NCI-H2107 treated with DMSO at 0.1 percent for 48 hours (cell line): ENCODE measurements at regions not wholly inside any gene's neighbourhood (a gene's known extent, or its start where the extent isn't known, plus 50 kb on each side); places are given as distances from the start of the nearest gene placed in this dataset.
"Not testable (repeated sequence)": the region's sequence is repeated elsewhere in the genome, so short reads cannot be mapped to it uniquely, and the experiment has no call there.

Source experiments
- DNase-seq: peaks from one replicate; lab custom pipeline; 2025; ENCODE audit not compliant: unreplicated experiment; lab: John Stamatoyannopoulos, UW

GRCh38 chr22:49698616-49699015 is 129.1 kb downstream of the BRD1 start:
- not testable (repeated sequence) for DNase-seq

GRCh38 chr22:49697047-49697446 is 130.6 kb downstream of the BRD1 start:
- DNase-seq: no peak

- no peak for DNase-seq
Observed at GRCh38 chr22:49694462-49695260, 133.0 kb downstream of the BRD1 start.

- no peak for DNase-seq
Observed at GRCh38 chr22:49693848-49694247, 133.8 kb downstream of the BRD1 start.

GRCh38 chr22:49693416-49693815 is 134.3 kb downstream of the BRD1 start:
- no peak for DNase-seq

GRCh38 chr22:49692499-49693225 is 135.0 kb downstream of the BRD1 start:
- no peak for DNase-seq

GRCh38 chr22:49691256-49691655 is 136.4 kb downstream of the BRD1 start:
- no peak for DNase-seq

- DNase-seq: no peak
Observed at GRCh38 chr22:49690454-49690853, 137.2 kb downstream of the BRD1 start.

GRCh38 chr22:49689858-49690257 is 137.8 kb downstream of the BRD1 start:
- DNase-seq: no peak

GRCh38 chr22:49689255-49689770 is 138.4 kb downstream of the BRD1 start:
- DNase-seq: no peak

- DNase-seq: peak; percentile 92
Observed at GRCh38 chr22:49688516-49689254, 139.0 kb downstream of the BRD1 start.

- DNase-seq: no peak
Observed at GRCh38 chr22:49687786-49688515, 139.7 kb downstream of the BRD1 start.

GRCh38 chr22:49687333-49687732 is 140.3 kb downstream of the BRD1 start:
- DNase-seq: no peak

GRCh38 chr22:49686495-49687219 is 141.0 kb downstream of the BRD1 start:
- no peak for DNase-seq

GRCh38 chr22:49685686-49686085 is 142.0 kb downstream of the BRD1 start:
- DNase-seq: no peak

- DNase-seq: no peak
Observed at GRCh38 chr22:49685116-49685515, 142.6 kb downstream of the BRD1 start.

GRCh38 chr22:49683032-49683431 is 144.6 kb downstream of the BRD1 start:
- DNase-seq: no peak

GRCh38 chr22:49680819-49681218 is 146.9 kb downstream of the BRD1 start:
- not testable (repeated sequence) for DNase-seq

GRCh38 chr22:49678842-49679170 is 148.9 kb downstream of the BRD1 start:
- DNase-seq: no peak

- no peak for DNase-seq
Observed at GRCh38 chr22:49678137-49678841, 149.4 kb downstream of the BRD1 start.
